ENCODE measurements at regions not wholly inside any gene's neighbourhood (a gene's known extent, or its start where the extent isn't known, plus 50 kb on each side); places are given as distances from the start of the nearest gene placed in this dataset.

DNA sequence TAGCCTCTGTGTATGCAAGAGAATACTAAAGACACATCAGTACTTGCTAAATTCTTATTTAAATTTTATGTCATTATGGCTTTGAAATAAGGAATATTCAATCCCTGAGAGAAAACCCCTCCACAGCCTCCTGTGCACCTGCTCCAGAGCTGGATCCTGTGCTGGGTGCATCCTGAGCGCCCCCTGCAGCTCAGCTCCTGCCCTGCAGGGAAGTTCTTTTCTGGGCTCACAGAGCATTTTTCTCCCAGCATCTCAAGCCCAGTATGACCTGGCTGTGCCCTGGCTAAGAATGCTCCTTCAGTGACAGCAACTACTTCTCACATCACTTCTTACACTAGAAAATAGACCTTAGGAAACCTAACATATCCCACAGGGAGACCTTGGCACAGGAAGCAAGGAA is 1211.7 kb downstream of the TMEM121 start:
- TF ChIP-seq POLR2AphosphoS5 (IDR thresholded peaks at IDR 0.05) = no peak
- no peak for TF ChIP-seq CTCF (IDR thresholded peaks at IDR 0.05)
